ENCODE measurements at regions not wholly inside any gene's neighbourhood (a gene's known extent, or its start where the extent isn't known, plus 50 kb on each side); places are given as distances from the start of the nearest gene placed in this dataset.

- POLR2A ChIA-PET, result no interaction called here
- Histone ChIP-seq H3K9me3 (replicated peaks; ENCODE audit: control insufficient read depth, insufficient read depth, low read length) (no peaks in the 10 kb centered on the region), H2AFZ (ENCODE audit: control insufficient read depth, low read depth, low read length) (no peak overlapping the region), H4K20me1 (ENCODE audit: control insufficient read depth, insufficient read depth) (no peaks in the 10 kb centered on the region), H3K9ac (ENCODE audit: control insufficient read depth, insufficient read depth, low read length) (no peak overlapping the region), H3K79me2 (ENCODE audit: control insufficient read depth, insufficient read depth, low read length) (no peaks in the 10 kb centered on the region), H3K4me3 (no peak overlapping the region), H3K27ac (ENCODE audit: control insufficient read depth, insufficient read depth) (no peak overlapping the region), H3K27me3 (replicated peaks in 1 of 2; ENCODE audit: control insufficient read depth in 2 of 2, insufficient read depth in 2 of 2, low read length in 1 of 2) (no peaks in the 10 kb centered on the region), H3K36me3 (ENCODE audit: control insufficient read depth in 2 of 2, insufficient read depth in 2 of 2, low read length in 1 of 2) (no peaks in the 10 kb centered on the region), H3K4me2 (ENCODE audit: control insufficient read depth, insufficient read depth) (no peak overlapping the region), H3K4me1 (ENCODE audit: control insufficient read depth, insufficient read depth, low read length) (no peaks in the 10 kb centered on the region)
- intact Hi-C loops (cut with micrococcal nuclease; ENCODE audit: unreplicated experiment) (no loop called here), in situ Hi-C loops (cut with MboI) (no loop called here)
- RAD21 ChIA-PET (ENCODE audit: unreplicated experiment), result no interaction called here
- CTCF ChIA-PET, result no interaction called here
- SMC1A ChIA-PET (ENCODE audit: uncharacterized antibody, unreplicated experiment), result interaction anchor here (1.1 kb wide), 1 partner anchor 11 kb away, joined by 4 read pairs; no protein-coding TSS in a partner anchor
- DNase-seq (ENCODE audit: low read depth, low spot score), result no peak
- no peak for FAIRE-seq
- WGBS (ENCODE audit: insufficient coverage, insufficient replicate concordance, low lambda C conversion rate, missing lambda C conversion rate), result 11% methylated on average over 4 of the region's 4 CpGs
- no TSS peak for BruUV-seq (replicated peaks)
- ATAC-seq, result no peak
- TF ChIP-seq PML (IDR thresholded peaks at IDR 0.05; ENCODE audit: low read length) (no peak), BCL3 (IDR thresholded peaks at IDR 0.05; ENCODE audit: borderline replicate concordance, insufficient read depth, low read depth, low read length, poor library complexity, severe bottlenecking) (no peak), PKNOX1 (IDR thresholded peaks at IDR 0.05) (no peak), NR2C2 (IDR thresholded peaks at IDR 0.05; ENCODE audit: borderline replicate concordance, control insufficient read depth, insufficient read length, low read depth) (no peak), CREB1 (IDR thresholded peaks at IDR 0.05; ENCODE audit: low read depth) (no peak), ZNF622 (IDR thresholded peaks at IDR 0.05) (no peak), E2F4 (IDR thresholded peaks at IDR 0.05; ENCODE audit: low read depth, low read length) (no peak), POLR2AphosphoS2 (IDR thresholded peaks at IDR 0.05; ENCODE audit: low read depth, low read length) (no peak), TAF1 (IDR thresholded peaks at IDR 0.05; ENCODE audit: borderline replicate concordance, low read depth, low read length) (no peak), PRDM15 (CRISPR knock-in tag; IDR thresholded peaks at IDR 0.05) (no peak), SMAD5 (IDR thresholded peaks at IDR 0.05; ENCODE audit: low read depth) (no peak), CHD1 (IDR thresholded peaks at IDR 0.05; ENCODE audit: low read depth, low read length) (no peak), ZBTB4 (CRISPR knock-in tag; IDR thresholded peaks at IDR 0.05) (no peak), BCL11A (IDR thresholded peaks at IDR 0.05; ENCODE audit: low read depth, low read length) (no peak), ZNF24 (IDR thresholded peaks at IDR 0.05) (no peak)
Measured at GRCh38 chr6:121816361-121816760, 380.9 kb downstream of the GJA1 start.

Measured in GM12878 (cell line).